LNCAP (cell line): ENCODE measurements at regions not wholly inside any gene's neighbourhood (a gene's known extent, or its start where the extent isn't known, plus 50 kb on each side); places are given as distances from the start of the nearest gene placed in this dataset.

Source experiments
- TF ChIP-seq, protein P1 (sequence below): fragments of 450-650 bp; IDR thresholded peaks from 2 replicates; pipeline ENCODE4 v1.5.1; 2017; ENCODE audit warnings: mild to moderate bottlenecking

DNA sequence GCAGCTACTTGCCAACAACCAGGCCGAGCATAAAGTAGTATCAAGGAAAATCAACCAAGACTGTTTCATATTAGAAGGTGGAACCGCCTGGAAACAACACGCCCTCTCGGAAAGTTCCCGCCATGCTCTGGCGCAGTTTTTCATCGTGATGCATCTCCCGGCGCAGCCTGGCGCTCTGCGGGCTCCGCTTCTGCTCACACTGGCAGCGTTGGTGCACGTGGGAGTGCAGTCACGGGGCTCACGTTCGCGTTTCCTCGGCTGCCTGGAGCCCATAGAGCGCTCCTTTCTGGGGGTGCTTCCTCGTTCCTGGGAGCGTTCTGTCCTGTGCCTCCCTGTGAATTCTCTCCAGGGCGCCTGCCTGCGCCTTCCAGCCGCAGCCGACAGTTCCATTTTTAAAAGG lies 227.3 kb downstream of the TBXT start:
- TF ChIP-seq, protein P1, sequence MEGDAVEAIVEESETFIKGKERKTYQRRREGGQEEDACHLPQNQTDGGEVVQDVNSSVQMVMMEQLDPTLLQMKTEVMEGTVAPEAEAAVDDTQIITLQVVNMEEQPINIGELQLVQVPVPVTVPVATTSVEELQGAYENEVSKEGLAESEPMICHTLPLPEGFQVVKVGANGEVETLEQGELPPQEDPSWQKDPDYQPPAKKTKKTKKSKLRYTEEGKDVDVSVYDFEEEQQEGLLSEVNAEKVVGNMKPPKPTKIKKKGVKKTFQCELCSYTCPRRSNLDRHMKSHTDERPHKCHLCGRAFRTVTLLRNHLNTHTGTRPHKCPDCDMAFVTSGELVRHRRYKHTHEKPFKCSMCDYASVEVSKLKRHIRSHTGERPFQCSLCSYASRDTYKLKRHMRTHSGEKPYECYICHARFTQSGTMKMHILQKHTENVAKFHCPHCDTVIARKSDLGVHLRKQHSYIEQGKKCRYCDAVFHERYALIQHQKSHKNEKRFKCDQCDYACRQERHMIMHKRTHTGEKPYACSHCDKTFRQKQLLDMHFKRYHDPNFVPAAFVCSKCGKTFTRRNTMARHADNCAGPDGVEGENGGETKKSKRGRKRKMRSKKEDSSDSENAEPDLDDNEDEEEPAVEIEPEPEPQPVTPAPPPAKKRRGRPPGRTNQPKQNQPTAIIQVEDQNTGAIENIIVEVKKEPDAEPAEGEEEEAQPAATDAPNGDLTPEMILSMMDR: no peak

- TF ChIP-seq, protein P1: no peak
These were observed 227.9 kb downstream of the TBXT start for GRCh38 chr6:165939601-165940290.

GRCh38 chr6:165939047-165939446 lies 228.6 kb downstream of the TBXT start:
- TF ChIP-seq, protein P1: no peak

DNA sequence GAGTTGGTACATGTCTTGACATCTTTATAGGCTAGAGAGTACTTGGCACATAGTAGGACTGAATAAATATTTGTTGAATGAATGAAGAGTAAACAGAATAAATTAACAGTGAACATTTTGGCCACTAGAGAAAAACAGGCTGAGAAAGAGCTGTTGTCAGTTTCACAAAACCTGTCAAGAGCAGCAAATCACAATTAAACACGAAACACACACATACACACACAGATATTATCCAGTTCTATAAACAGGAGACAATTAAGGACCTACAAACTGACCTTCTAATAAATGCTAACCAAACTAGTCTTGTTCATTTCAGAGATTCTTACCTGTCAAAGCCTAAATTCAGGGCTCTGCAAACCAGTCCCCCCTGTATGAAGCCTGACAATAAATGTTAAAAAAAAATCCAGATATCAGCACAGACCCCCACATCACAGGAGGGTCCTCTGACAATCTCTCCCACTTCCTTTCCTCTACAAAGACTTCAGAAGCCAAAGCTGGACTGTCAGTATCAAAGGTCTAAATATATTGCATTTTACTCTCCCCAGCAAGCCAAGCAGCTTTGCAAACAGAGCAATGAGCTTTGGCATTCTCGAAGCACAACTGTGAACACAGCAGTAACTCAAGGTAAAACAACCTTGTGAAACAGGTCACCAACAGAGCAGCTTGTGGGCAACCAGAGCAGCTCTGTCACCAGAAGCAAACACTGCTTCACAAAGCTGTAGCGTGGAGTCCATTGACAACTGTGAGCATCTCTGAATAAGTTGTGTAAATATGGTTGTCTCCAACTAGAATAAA lies 229.9 kb downstream of the TBXT start:
- TF ChIP-seq, protein P1: no peak

GRCh38 chr6:165936660-165937059 lies 231.0 kb downstream of the TBXT start:
- TF ChIP-seq, protein P1: no peak

- TF ChIP-seq, protein P1: no peak
These were observed 231.6 kb downstream of the TBXT start for GRCh38 chr6:165936096-165936495.

DNA sequence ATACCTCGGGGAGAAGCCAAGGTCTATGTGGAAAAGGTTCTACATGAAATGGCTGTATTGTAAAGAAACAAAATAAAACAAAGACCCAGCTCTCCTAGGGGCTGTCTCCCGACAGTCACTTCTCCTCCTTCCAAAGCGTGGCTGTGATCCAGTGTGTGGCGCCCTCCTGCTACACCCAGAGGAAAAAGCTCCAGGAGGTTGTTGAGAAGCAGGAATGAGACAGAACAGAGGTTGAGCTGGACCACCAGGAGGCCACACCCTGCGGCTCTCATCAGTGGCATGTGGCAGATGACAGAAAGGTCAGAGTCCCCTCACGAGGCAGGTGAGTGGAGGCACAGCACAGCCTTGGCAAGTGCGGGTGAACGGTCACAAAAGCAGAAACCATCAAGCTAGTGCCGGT lies 236.0 kb downstream of the TBXT start:
- TF ChIP-seq, protein P1: no peak
